DND-41 (cell line): ENCODE measurements at regions not wholly inside any gene's neighbourhood (a gene's known extent, or its start where the extent isn't known, plus 50 kb on each side); places are given as distances from the start of the nearest gene placed in this dataset.

Experiments used
- ATAC-seq: fragments of 200-7000 bp; cut with Tn5 transposase; 3 replicates; pipeline ENCODE4 v1.9.1; 2021; ENCODE audit warnings: low read depth; ENCODE audit not compliant: insufficient read depth
- DNase-seq: peaks from one replicate; pipeline ENCODE4 v3.0.0-alpha.2; 2020
- H2AFZ ChIP-seq: 2 replicates; pipeline ENCODE4 v1.6.0; 2012; ENCODE audit warnings: low read depth, low read length
- H3K27ac ChIP-seq: 2 replicates; pipeline ENCODE4 v1.5.1; 2012; ENCODE audit warnings: low read length, inconsistent platforms
- H3K27me3 ChIP-seq: fragments of 200-600 bp; sonication (generic); 2 replicates; pipeline ENCODE4 v1.6.0; 2012; ENCODE audit warnings: low read length, mild to moderate bottlenecking, inconsistent platforms; ENCODE audit not compliant: insufficient read depth, poor library complexity
- H3K36me3 ChIP-seq: 2 replicates; pipeline ENCODE4 v1.5.1; 2012; ENCODE audit warnings: low read length, inconsistent platforms; ENCODE audit not compliant: insufficient read depth
- H3K4me1 ChIP-seq: 2 replicates; pipeline ENCODE4 v1.5.1; 2012; ENCODE audit warnings: mild to moderate bottlenecking, low read length; ENCODE audit not compliant: insufficient read depth
- H3K4me2 ChIP-seq: 2 replicates; pipeline ENCODE4 v1.6.0; 2012; ENCODE audit warnings: mild to moderate bottlenecking, moderate library complexity, low read length, inconsistent platforms; ENCODE audit not compliant: insufficient read depth
- H3K4me3 ChIP-seq, 2 experiments: fragments of 200-600 bp in 1 of 2; shearing (Covaris generic) in 1 of 2; 2 replicates each; pipeline ENCODE4 v1.5.1; 2012 to 2016; ENCODE audit warnings: inconsistent platforms in 2 of 2, low read length in 2 of 2, mild to moderate bottlenecking in 2 of 2, low read depth in 1 of 2, moderate library complexity in 1 of 2
- H3K79me2 ChIP-seq: 2 replicates; pipeline ENCODE4 v1.6.0; 2012; ENCODE audit warnings: low read length, inconsistent platforms; ENCODE audit not compliant: insufficient read depth
- H3K9ac ChIP-seq: 2 replicates; pipeline ENCODE4 v1.6.0; 2012; ENCODE audit warnings: low read depth, mild to moderate bottlenecking, inconsistent platforms, low read length, moderate library complexity
- H3K9me3 ChIP-seq: 2 replicates; pipeline ENCODE4 v1.5.1; 2012; ENCODE audit warnings: low read length, moderate library complexity, mild to moderate bottlenecking, inconsistent platforms; ENCODE audit not compliant: insufficient read depth, severe bottlenecking
- H4K20me1 ChIP-seq: 2 replicates; pipeline ENCODE4 v1.6.0; 2012; ENCODE audit warnings: low read length; ENCODE audit not compliant: insufficient read depth
- EZH2 ChIP-seq: IDR thresholded peaks from 3 replicates; pipeline ENCODE4 v1.6.1; 2012; ENCODE audit warnings: borderline replicate concordance, low read depth, mild to moderate bottlenecking, moderate library complexity, low read length, inconsistent platforms; ENCODE audit not compliant: severe bottlenecking
- TF ChIP-seq, protein P1 (sequence below): IDR thresholded peaks from 2 replicates; pipeline ENCODE4 v1.5.1; 2012; ENCODE audit warnings: borderline replicate concordance, low read length, moderate library complexity, mild to moderate bottlenecking; ENCODE audit not compliant: poor library complexity, severe bottlenecking; ENCODE audit errors: extremely low read depth

DNA sequence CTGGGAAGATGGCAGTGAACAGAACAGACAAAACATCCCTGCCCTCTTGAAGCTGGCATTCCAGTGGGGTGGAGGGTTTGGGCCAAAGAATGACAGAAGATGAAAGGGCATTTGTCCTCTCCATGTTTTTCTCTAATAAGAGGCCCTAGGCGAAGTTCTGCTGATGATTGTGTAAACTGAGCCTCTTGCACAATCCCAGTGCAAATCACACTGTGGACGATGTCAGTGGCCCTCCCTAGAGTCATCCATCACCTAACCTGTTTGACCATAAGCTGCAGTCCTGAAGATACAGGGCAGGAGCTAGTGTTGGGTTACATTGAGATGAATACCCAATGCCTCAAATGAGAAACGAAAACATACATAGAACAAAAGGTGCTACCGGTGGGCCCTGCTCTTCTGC, 622.4 kb upstream of the TBX3 start:
- H3K4me1 ChIP-seq: no peaks in the 10 kb centered on the region
- TF ChIP-seq EZH2: no peak
- TF ChIP-seq, protein P1, sequence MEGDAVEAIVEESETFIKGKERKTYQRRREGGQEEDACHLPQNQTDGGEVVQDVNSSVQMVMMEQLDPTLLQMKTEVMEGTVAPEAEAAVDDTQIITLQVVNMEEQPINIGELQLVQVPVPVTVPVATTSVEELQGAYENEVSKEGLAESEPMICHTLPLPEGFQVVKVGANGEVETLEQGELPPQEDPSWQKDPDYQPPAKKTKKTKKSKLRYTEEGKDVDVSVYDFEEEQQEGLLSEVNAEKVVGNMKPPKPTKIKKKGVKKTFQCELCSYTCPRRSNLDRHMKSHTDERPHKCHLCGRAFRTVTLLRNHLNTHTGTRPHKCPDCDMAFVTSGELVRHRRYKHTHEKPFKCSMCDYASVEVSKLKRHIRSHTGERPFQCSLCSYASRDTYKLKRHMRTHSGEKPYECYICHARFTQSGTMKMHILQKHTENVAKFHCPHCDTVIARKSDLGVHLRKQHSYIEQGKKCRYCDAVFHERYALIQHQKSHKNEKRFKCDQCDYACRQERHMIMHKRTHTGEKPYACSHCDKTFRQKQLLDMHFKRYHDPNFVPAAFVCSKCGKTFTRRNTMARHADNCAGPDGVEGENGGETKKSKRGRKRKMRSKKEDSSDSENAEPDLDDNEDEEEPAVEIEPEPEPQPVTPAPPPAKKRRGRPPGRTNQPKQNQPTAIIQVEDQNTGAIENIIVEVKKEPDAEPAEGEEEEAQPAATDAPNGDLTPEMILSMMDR: no peak
- no peaks in the 10 kb centered on the region for H4K20me1 ChIP-seq
- H3K4me3 ChIP-seq: no peak overlapping the region
- H3K9me3 ChIP-seq: no peaks in the 10 kb centered on the region
- no peak overlapping the region for H3K9ac ChIP-seq
- no peaks in the 10 kb centered on the region for H3K36me3 ChIP-seq
- no peaks in the 10 kb centered on the region for H3K79me2 ChIP-seq
- no peak overlapping the region for H3K4me2 ChIP-seq
- no peak for ATAC-seq
- H3K27me3 ChIP-seq: peaks cover 7% of the 10 kb centered on the region
- H2AFZ ChIP-seq: no peak overlapping the region
- no peak overlapping the region for H3K27ac ChIP-seq
- no peak for DNase-seq

DNA sequence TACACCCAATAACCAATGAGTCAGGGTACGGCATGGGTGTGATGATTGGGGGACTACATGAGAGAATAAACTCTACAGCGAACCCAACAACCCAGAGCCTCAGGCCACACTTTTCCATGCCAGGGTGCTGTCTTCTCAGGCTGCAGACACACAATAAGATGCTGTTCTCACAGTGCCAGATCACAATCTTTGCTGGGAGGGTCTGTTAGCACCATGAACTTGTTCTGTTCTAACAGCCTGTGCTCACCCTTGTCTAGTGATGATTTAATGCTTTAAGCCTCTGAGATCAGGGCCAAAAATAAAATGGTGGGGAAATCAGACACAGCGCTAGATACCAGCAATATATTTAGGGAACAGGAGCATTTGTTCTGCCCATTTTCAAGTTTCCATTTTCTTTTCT, 621.9 kb upstream of the TBX3 start:
- no peaks in the 10 kb centered on the region for H3K4me1 ChIP-seq
- H4K20me1 ChIP-seq: no peaks in the 10 kb centered on the region
- no peaks in the 10 kb centered on the region for H3K79me2 ChIP-seq
- H2AFZ ChIP-seq: no peak overlapping the region
- no peak overlapping the region for H3K4me2 ChIP-seq
- no peak overlapping the region for H3K4me3 ChIP-seq
- H3K27me3 ChIP-seq: peaks cover 7% of the 10 kb centered on the region
- H3K36me3 ChIP-seq: no peaks in the 10 kb centered on the region
- H3K9me3 ChIP-seq: no peaks in the 10 kb centered on the region
- H3K27ac ChIP-seq: no peak overlapping the region
- ATAC-seq: no peak
- no peak for DNase-seq
- H3K9ac ChIP-seq: no peak overlapping the region
- TF ChIP-seq EZH2: no peak
- TF ChIP-seq, protein P1: no peak

DNA sequence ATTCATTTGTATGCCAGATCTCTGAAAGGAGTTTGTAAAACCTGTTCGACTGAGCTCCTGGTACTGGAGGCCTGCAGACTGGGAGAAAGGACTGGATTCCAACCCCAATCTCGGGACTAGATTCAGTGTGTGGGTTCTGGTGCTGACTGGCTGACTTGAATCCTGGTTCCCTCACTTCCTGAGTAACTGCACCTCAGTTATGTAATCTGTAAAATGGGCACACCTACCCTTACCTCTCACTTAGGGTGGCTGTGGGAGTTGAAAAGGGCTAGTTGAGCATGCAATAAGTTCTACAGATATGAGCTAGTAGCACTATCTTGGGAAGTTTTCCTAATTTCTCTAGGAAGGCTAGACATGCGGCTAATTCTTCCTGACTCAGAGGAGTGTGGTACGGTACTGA, 621.3 kb upstream of the TBX3 start:
- Histone ChIP-seq H3K4me2 (no peak overlapping the region), H4K20me1 (no peaks in the 10 kb centered on the region), H3K4me3 (no peak overlapping the region), H2AFZ (no peak overlapping the region), H3K9ac (no peak overlapping the region), H3K36me3 (no peaks in the 10 kb centered on the region), H3K4me1 (no peaks in the 10 kb centered on the region), H3K79me2 (no peaks in the 10 kb centered on the region), H3K27ac (no peak overlapping the region), H3K9me3 (no peaks in the 10 kb centered on the region), H3K27me3 (peaks cover 7% of the 10 kb centered on the region)
- DNase-seq (no peak), ATAC-seq (no peak)
- TF ChIP-seq, protein P1: no peak
- no peak for TF ChIP-seq EZH2

DNA sequence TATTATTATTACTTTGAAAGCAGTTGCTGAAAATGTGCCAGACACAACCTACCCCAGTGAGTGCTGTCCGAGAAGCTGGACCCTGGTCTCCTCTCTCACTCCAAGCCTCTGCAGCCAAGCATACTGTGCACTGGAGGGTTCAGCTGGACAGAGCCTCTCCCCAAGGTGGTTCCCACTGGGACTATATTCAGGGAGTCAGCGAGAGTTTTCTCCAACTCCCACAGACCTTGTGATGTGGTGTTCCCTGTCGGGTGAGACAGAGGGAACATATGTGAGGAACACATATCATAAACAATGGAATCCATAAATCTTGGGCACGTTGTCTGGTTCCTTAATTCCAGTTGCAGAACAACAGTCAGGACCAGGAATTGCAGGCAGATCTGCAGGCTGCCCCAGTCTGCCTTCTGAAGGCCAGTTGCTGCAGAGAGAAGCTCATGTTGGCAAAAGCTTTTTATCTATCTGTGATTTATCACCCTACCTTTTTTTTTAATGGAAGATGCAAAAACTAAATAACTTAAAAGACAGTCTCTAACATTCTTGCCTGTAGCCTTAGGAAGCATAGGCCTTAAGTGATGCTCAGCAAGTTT, 619.8 kb upstream of the TBX3 start:
- Histone ChIP-seq H4K20me1 (no peaks in the 10 kb centered on the region), H3K27ac (no peak overlapping the region), H2AFZ (no peak overlapping the region), H3K4me2 (no peak overlapping the region), H3K36me3 (no peaks in the 10 kb centered on the region), H3K9ac (no peak overlapping the region), H3K79me2 (no peaks in the 10 kb centered on the region), H3K4me3 (no peak overlapping the region), H3K9me3 (no peaks in the 10 kb centered on the region), H3K27me3 (peaks cover 7% of the 10 kb centered on the region), H3K4me1 (no peaks in the 10 kb centered on the region)
- TF ChIP-seq, protein P1: no peak
- no peak for TF ChIP-seq EZH2
- no peak for DNase-seq
- ATAC-seq: no peak
